T-helper 17 cell (primary cell): ENCODE measurements at regions not wholly inside any gene's neighbourhood (a gene's known extent, or its start where the extent isn't known, plus 50 kb on each side); places are given as distances from the start of the nearest gene placed in this dataset.
"Not testable (repeated sequence)": the region's sequence is repeated elsewhere in the genome, so short reads cannot be mapped to it uniquely, and the experiment has no call there.

Experiments
- ATAC-seq: fragments of 150-1000 bp; cut with Tn5 transposase; 2 replicates; pipeline ENCODE4 v1.10.0; 2021; ENCODE audit warnings: mild to moderate bottlenecking, moderate library complexity
- DNase-seq, 3 donors: peaks; one replicate each; pipeline versions ENCODE4 v3.0.0 to v3.0.0-alpha.2; 2020 to 2021
- H3K9me3 ChIP-seq: one replicate; pipeline ENCODE4 v1.7.0; 2013; ENCODE audit warnings: low read length, mild to moderate bottlenecking; ENCODE audit not compliant: control insufficient read depth, poor library complexity, severe bottlenecking
- H3K27ac Mint-ChIP-seq: one replicate; pipeline ENCODE4 v1.8.0; 2022; ENCODE audit warnings: mild to moderate bottlenecking, moderate library complexity, mixed read lengths
- H3K27me3 Mint-ChIP-seq: one replicate; pipeline ENCODE4 v1.8.0; 2022; ENCODE audit warnings: mixed read lengths
- H3K36me3 Mint-ChIP-seq: one replicate; pipeline ENCODE4 v1.8.0; 2022; ENCODE audit warnings: low read depth, mixed read lengths
- H3K4me1 Mint-ChIP-seq: one replicate; pipeline ENCODE4 v1.8.0; 2022; ENCODE audit warnings: mild to moderate bottlenecking, mixed read lengths
- H3K4me3 Mint-ChIP-seq: one replicate; pipeline ENCODE4 v1.8.0; 2022; ENCODE audit warnings: mild to moderate bottlenecking, moderate library complexity, mixed read lengths

- DNase-seq = no peak
- no peak overlapping the region for H3K4me3 Mint-ChIP-seq
Measured at GRCh38 chr6:122238861-122239260, 160.6 kb upstream of the HSF2 start.

GRCh38 chr6:122246906-122247658 is 152.4 kb upstream of the HSF2 start:
- DNase-seq (no peak), ATAC-seq (no peak)
- no peaks in the 10 kb centered on the region for H3K9me3 ChIP-seq
- Mint-ChIP-seq H3K36me3 (no peaks in the 10 kb centered on the region), H3K27me3 (no peaks in the 10 kb centered on the region), H3K4me3 (no peak overlapping the region), H3K4me1 (no peaks in the 10 kb centered on the region), H3K27ac (no peak overlapping the region)

More at GRCh38 chr6:122238861-122239260, 160.6 kb upstream of the HSF2 start:
- no peak for ATAC-seq
- Mint-ChIP-seq H3K4me1 (no peaks in the 10 kb centered on the region), H3K27ac (no peak overlapping the region), H3K27me3 (no peaks in the 10 kb centered on the region), H3K36me3 (no peaks in the 10 kb centered on the region)
- no peaks in the 10 kb centered on the region for H3K9me3 ChIP-seq

GRCh38 chr6:122248001-122248669 is 151.3 kb upstream of the HSF2 start:
- H3K27me3 Mint-ChIP-seq = no peaks in the 10 kb centered on the region
- no peaks in the 10 kb centered on the region for H3K36me3 Mint-ChIP-seq
- H3K4me3 Mint-ChIP-seq = no peak overlapping the region
- H3K4me1 Mint-ChIP-seq = no peaks in the 10 kb centered on the region
- no peaks in the 10 kb centered on the region for H3K9me3 ChIP-seq
- DNase-seq = no peak
- H3K27ac Mint-ChIP-seq = no peak overlapping the region
- ATAC-seq = no peak

GRCh38 chr6:122248844-122249243 is 150.6 kb upstream of the HSF2 start:
- no peak overlapping the region for H3K27ac Mint-ChIP-seq
- H3K4me1 Mint-ChIP-seq = no peaks in the 10 kb centered on the region
- ATAC-seq (no peak), DNase-seq (no peak)
- no peaks in the 10 kb centered on the region for H3K36me3 Mint-ChIP-seq
- H3K27me3 Mint-ChIP-seq = no peaks in the 10 kb centered on the region
- no peak overlapping the region for H3K4me3 Mint-ChIP-seq
- H3K9me3 ChIP-seq = no peaks in the 10 kb centered on the region

GRCh38 chr6:122258839-122259238 is 140.6 kb upstream of the HSF2 start:
- no peak for ATAC-seq
- Mint-ChIP-seq H3K36me3 (no peaks in the 10 kb centered on the region), H3K4me3 (no peak overlapping the region), H3K4me1 (no peaks in the 10 kb centered on the region), H3K27ac (no peak overlapping the region), H3K27me3 (peaks cover 6% of the 10 kb centered on the region)
- DNase-seq = no peak
- no peaks in the 10 kb centered on the region for H3K9me3 ChIP-seq

- H3K36me3 Mint-ChIP-seq = no peaks in the 10 kb centered on the region
Measured at GRCh38 chr6:122264557-122264956, 134.9 kb upstream of the HSF2 start.

GRCh38 chr6:122265755-122266154 is 133.7 kb upstream of the HSF2 start:
- no peaks in the 10 kb centered on the region for H3K9me3 ChIP-seq
- Mint-ChIP-seq H3K27me3 (no peaks in the 10 kb centered on the region), H3K36me3 (no peaks in the 10 kb centered on the region), H3K27ac (no peak overlapping the region), H3K4me1 (no peaks in the 10 kb centered on the region), H3K4me3 (no peak overlapping the region)
- ATAC-seq = no peak
- DNase-seq = no peak

More at GRCh38 chr6:122264557-122264956, 134.9 kb upstream of the HSF2 start:
- H3K9me3 ChIP-seq = no peaks in the 10 kb centered on the region
- peaks cover 6% of the 10 kb centered on the region for H3K27me3 Mint-ChIP-seq
- H3K4me1 Mint-ChIP-seq = no peaks in the 10 kb centered on the region
- H3K4me3 Mint-ChIP-seq = no peak overlapping the region
- DNase-seq = no peak
- ATAC-seq = no peak
- H3K27ac Mint-ChIP-seq = no peak overlapping the region

- Mint-ChIP-seq H3K4me3 (no peak overlapping the region), H3K27ac (no peak overlapping the region), H3K27me3 (no peaks in the 10 kb centered on the region), H3K36me3 (no peaks in the 10 kb centered on the region), H3K4me1 (no peaks in the 10 kb centered on the region)
- DNase-seq (no peak), ATAC-seq (no peak)
- no peaks in the 10 kb centered on the region for H3K9me3 ChIP-seq
Measured at GRCh38 chr6:122268394-122268793, 131.1 kb upstream of the HSF2 start.

GRCh38 chr6:122276637-122277036 is 122.8 kb upstream of the HSF2 start:
- Mint-ChIP-seq H3K27me3 (peaks cover 6% of the 10 kb centered on the region), H3K36me3 (no peaks in the 10 kb centered on the region), H3K4me3 (no peak overlapping the region), H3K27ac (no peak overlapping the region), H3K4me1 (no peaks in the 10 kb centered on the region)
- H3K9me3 ChIP-seq = no peaks in the 10 kb centered on the region
- DNase-seq (no peak), ATAC-seq (no peak)

- not testable (repeated sequence) for H3K4me1 Mint-ChIP-seq, H3K36me3 Mint-ChIP-seq, H3K4me3 Mint-ChIP-seq, H3K9me3 ChIP-seq, ATAC-seq, H3K27ac Mint-ChIP-seq
- peak in 1 of 3 donors; percentile 6 for DNase-seq
- H3K27me3 Mint-ChIP-seq = peaks cover 15% of the 10 kb centered on the region
Measured at GRCh38 chr6:122280105-122281021, 119.1 kb upstream of the HSF2 start.

GRCh38 chr6:122283884-122284283 is 115.6 kb upstream of the HSF2 start:
- H3K4me3 Mint-ChIP-seq = no peak overlapping the region
- DNase-seq (no peak), ATAC-seq (no peak)
- peaks cover 2% of the 10 kb centered on the region for H3K4me1 Mint-ChIP-seq
- H3K27ac Mint-ChIP-seq = no peak overlapping the region
- H3K27me3 Mint-ChIP-seq = peaks cover 9% of the 10 kb centered on the region
- no peaks in the 10 kb centered on the region for H3K36me3 Mint-ChIP-seq
- H3K9me3 ChIP-seq = no peaks in the 10 kb centered on the region

- no peak for DNase-seq
- ATAC-seq = no peak
- H3K9me3 ChIP-seq = no peaks in the 10 kb centered on the region
- peaks cover 9% of the 10 kb centered on the region for H3K27me3 Mint-ChIP-seq
- H3K4me3 Mint-ChIP-seq = no peak overlapping the region
- peaks cover 2% of the 10 kb centered on the region for H3K4me1 Mint-ChIP-seq
- no peaks in the 10 kb centered on the region for H3K36me3 Mint-ChIP-seq
- H3K27ac Mint-ChIP-seq = no peak overlapping the region
Measured at GRCh38 chr6:122284848-122285247, 114.6 kb upstream of the HSF2 start.

- Mint-ChIP-seq H3K27ac (no peak overlapping the region), H3K4me1 (peaks cover 2% of the 10 kb centered on the region), H3K4me3 (no peak overlapping the region), H3K27me3 (peaks cover 9% of the 10 kb centered on the region), H3K36me3 (no peaks in the 10 kb centered on the region)
- DNase-seq (no peak), ATAC-seq (no peak)
- H3K9me3 ChIP-seq = no peaks in the 10 kb centered on the region
Measured at GRCh38 chr6:122285292-122285913, 114.0 kb upstream of the HSF2 start.
